Ovary (tissue), 7 donors: ENCODE measurements at regions not wholly inside any gene's neighbourhood (a gene's known extent, or its start where the extent isn't known, plus 50 kb on each side); places are given as distances from the start of the nearest gene placed in this dataset.

Experiments used
- DNase-seq, 5 donors: peaks; one replicate each; pipeline ENCODE4 v3.0.0-alpha.2; 2019 to 2020
- H3K27ac ChIP-seq, 2 donors: fragments of 200-600 bp; one replicate each; pipeline versions ENCODE4 v1.5.1 to v1.8.0; 2019 to 2022
- H3K27me3 ChIP-seq: fragments of 200-600 bp; one replicate; pipeline ENCODE4 v1.8.0; 2022
- H3K36me3 ChIP-seq: fragments of 200-600 bp; sonication (generic); one replicate; pipeline ENCODE4 v1.5.1; 2019
- H3K4me1 ChIP-seq: one replicate; pipeline ENCODE4 v1.8.1; 2013; ENCODE audit warnings: mild to moderate bottlenecking, moderate library complexity; ENCODE audit not compliant: insufficient read depth
- H3K4me3 ChIP-seq: fragments of 200-600 bp; sonication (generic); one replicate; pipeline ENCODE4 v1.5.1; 2017
- H3K9me3 ChIP-seq, 2 donors: fragments of 200-600 bp in 1 of 2; sonication (generic) in 1 of 2; one replicate each; pipeline versions ENCODE4 v1.5.1 to v1.8.1; 2013 to 2019; ENCODE audit warnings: mild to moderate bottlenecking in 1 of 2, moderate library complexity in 1 of 2
- CTCF ChIP-seq, 3 donors: fragments of 450-650 bp in 2 of 3; fragments of 200-600 bp in 1 of 3; IDR thresholded peaks; one replicate each; pipeline versions ENCODE4 v1.5.1 to v1.8.0; 2016 to 2022; ENCODE audit warnings: antibody characterized with exemption in 3 of 3, mild to moderate bottlenecking in 1 of 3
- EP300 ChIP-seq: sonication (generic); formaldehyde crosslinking; IDR thresholded peaks from one replicate; pipeline ENCODE4 v1.6.1; 2017; ENCODE audit warnings: antibody characterized with exemption
- POLR2A ChIP-seq: fragments of 450-650 bp; IDR thresholded peaks from one replicate; pipeline ENCODE4 v1.6.1; 2017; ENCODE audit warnings: antibody characterized with exemption, mild to moderate bottlenecking, moderate library complexity
- WGBS, 3 donors: extraction: QIAGEN DNeasy Blood & Tissue Kit in 1 of 3; methylation state at CpG; one replicate each; pipeline versions ENCODE4 v1.1.5 to v1.1.7; 2013 to 2017; 5-methylcytosine and 5-hydroxymethylcytosine counted together
- intact Hi-C, 4 donors: fragments of 100-400 bp; cut with DNase I; formaldehyde crosslinking; loops; one replicate each; pipeline versions ENCODE4 v1.11.0 to v1.15.1; 2022 to 2023
- donor health status: DM: no; HTN: no; CAD: no; lungs with moderate emphysema.
- donor health status: DM: no; HTN: no; CAD: no.
- donor health status: Bipolar disorder and iron deficiency.
- donor health status: DM: no; HTN: no; CAD: no.
- donor health status: DM: yes; HTN: yes; CAD: no.

DNA sequence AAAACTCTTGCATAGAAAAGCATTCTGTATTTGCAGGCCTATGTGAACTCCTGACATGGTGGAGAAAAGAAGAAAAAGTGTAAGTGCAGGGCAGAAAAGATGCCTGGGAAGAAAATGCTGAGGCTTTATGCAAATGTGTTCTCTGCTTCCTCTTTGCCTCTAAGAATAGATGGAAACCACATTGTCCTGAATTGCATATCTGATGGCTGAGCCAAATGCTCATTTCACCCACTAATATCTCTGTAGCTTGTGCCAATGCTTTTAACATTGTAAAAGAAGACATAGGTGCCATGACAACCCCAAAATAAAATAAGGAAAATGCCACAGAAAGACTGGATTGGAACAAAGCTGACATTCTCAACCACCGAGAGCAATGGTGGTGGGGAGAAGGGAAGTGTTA, 307.4 kb downstream of the GRIA2 start:
- Histone ChIP-seq H3K27me3 (no peaks in the 10 kb centered on the region), H3K9me3 (peaks cover 0 to 12% of the 10 kb centered on the region in 2 donors), H3K36me3 (no peaks in the 10 kb centered on the region), H3K4me3 (no peak overlapping the region), H3K27ac (no peak overlapping the region), H3K4me1 (no peaks in the 10 kb centered on the region)
- TF ChIP-seq EP300 (no peak), CTCF (IDR thresholded peaks at IDR 0.05) (no peak), POLR2A (no peak)
- intact Hi-C loops, result no loop called here
- 90 to 100% (median 90%) methylated on average over 1 of the region's 1 CpG for WGBS, 3 donors
- DNase-seq, result no peak

DNA sequence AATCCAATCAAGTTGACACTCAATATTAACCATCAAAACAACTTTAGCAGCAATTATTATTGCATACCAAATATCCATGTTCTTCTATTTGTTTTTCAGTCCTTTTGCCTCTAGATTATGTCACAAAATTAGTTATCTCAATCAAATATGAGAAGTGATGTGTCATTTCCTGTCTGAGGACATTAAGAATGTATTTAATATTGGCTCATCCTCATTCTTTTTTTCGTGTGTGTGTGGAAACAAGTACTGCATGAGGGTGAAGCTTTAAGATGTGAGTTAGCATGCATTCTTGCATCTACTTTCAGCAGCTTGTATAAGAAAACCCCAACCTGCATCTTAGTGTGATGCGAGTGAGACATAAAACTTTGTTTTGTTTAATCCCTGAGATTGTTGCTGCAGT, 301.4 kb downstream of the GRIA2 start:
- no peak for TF ChIP-seq POLR2A
- TF ChIP-seq EP300, result no peak
- no peak for TF ChIP-seq CTCF (IDR thresholded peaks at IDR 0.05)
- no peaks in the 10 kb centered on the region for H3K9me3 ChIP-seq
- DNase-seq, result no peak
- intact Hi-C loops, result no loop called here
- no peak overlapping the region for H3K27ac ChIP-seq
- H3K27me3 ChIP-seq, result no peaks in the 10 kb centered on the region
- H3K4me1 ChIP-seq, result no peaks in the 10 kb centered on the region
- no peak overlapping the region for H3K4me3 ChIP-seq
- WGBS, 3 donors, result 38 to 63% (median 57%) methylated on average over 2 of the region's 2 CpGs
- no peaks in the 10 kb centered on the region for H3K36me3 ChIP-seq

- Histone ChIP-seq H3K4me1 (no peaks in the 10 kb centered on the region), H3K27ac (no peak overlapping the region), H3K27me3 (no peaks in the 10 kb centered on the region), H3K9me3 (no peaks in the 10 kb centered on the region), H3K4me3 (no peak overlapping the region), H3K36me3 (no peaks in the 10 kb centered on the region)
- no peak for DNase-seq
- intact Hi-C loops, result no loop called here
- TF ChIP-seq EP300 (no peak), CTCF (IDR thresholded peaks at IDR 0.05) (no peak), POLR2A (no peak)
- whole genome bisulfite sequencing, 3 donors, result 67 to 76% (median 74%) methylated on average over 3 of the region's 3 CpGs
Measured at GRCh38 chr4:157514711-157515110, 294.2 kb downstream of the GRIA2 start.

DNA sequence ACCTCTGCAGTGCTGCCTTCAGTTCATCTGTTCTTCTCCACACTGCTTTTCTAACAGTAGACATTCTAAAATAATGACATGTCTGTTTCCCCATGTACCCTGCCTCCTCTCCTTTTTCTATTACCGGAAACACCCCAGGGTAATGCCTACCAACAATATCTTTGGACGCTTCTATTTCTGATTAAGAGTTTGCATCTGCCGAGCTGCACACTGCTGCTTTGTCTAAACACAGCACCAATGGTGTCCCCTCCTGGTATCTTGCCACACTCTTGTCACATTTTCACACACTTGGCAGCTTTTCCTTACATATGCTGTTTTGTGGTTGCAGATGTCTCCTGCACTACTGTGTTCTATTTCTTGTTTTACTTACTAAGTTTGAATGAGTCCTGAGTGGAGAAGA, 288.8 kb downstream of the GRIA2 start:
- WGBS, 3 donors, result 37 to 62% (median 49%) methylated on average over 3 of the region's 3 CpGs
- no peak for TF ChIP-seq POLR2A
- no peak for TF ChIP-seq EP300
- TF ChIP-seq CTCF (IDR thresholded peaks at IDR 0.05), result no peak
- H3K4me1 ChIP-seq, result no peaks in the 10 kb centered on the region
- no peaks in the 10 kb centered on the region for H3K27me3 ChIP-seq
- intact Hi-C loops, result no loop called here
- no peak overlapping the region for H3K27ac ChIP-seq
- no peak for DNase-seq
- H3K36me3 ChIP-seq, result no peaks in the 10 kb centered on the region
- H3K9me3 ChIP-seq, result no peaks in the 10 kb centered on the region
- H3K4me3 ChIP-seq, result no peak overlapping the region

DNA sequence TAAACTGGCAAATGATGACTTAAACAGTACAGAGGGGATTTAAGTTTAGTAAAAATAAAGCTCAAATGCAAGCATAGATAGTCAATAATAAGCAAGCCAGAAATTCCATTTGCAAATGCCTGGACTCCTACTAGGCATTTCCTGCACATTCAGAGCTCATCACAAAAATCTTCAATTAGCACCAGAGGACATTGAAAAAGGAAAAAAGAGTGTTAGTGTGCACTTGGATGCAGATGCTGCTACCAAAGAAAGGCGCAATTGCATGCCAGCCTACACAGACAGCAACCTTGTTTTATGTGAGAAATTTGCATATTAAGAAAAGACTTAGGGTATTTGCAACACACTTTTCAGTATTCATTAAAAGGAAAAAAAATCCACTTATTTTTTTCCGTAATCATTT, 282.1 kb downstream of the GRIA2 start:
- Histone ChIP-seq H3K9me3 (no peaks in the 10 kb centered on the region), H3K4me1 (no peaks in the 10 kb centered on the region), H3K36me3 (no peaks in the 10 kb centered on the region), H3K27me3 (no peaks in the 10 kb centered on the region), H3K27ac (no peak overlapping the region), H3K4me3 (no peak overlapping the region)
- TF ChIP-seq CTCF (IDR thresholded peaks at IDR 0.05), result no peak
- no peak for TF ChIP-seq EP300
- no peak for TF ChIP-seq POLR2A
- 93 to 99% (median 96%) methylated on average over 2 of the region's 2 CpGs for WGBS, 3 donors
- intact Hi-C loops, result no loop called here
- no peak for DNase-seq
